Fibroblast of peridontal ligament (primary cell): ENCODE measurements at regions not wholly inside any gene's neighbourhood (a gene's known extent, or its start where the extent isn't known, plus 50 kb on each side); places are given as distances from the start of the nearest gene placed in this dataset.
"Not testable (repeated sequence)": the region's sequence is repeated elsewhere in the genome, so short reads cannot be mapped to it uniquely, and the experiment has no call there.

Experiments
- DNase-seq: peaks from one replicate; pipeline ENCODE4 v3.0.0-alpha.2; 2010; ENCODE audit errors: extremely low read depth

DNA sequence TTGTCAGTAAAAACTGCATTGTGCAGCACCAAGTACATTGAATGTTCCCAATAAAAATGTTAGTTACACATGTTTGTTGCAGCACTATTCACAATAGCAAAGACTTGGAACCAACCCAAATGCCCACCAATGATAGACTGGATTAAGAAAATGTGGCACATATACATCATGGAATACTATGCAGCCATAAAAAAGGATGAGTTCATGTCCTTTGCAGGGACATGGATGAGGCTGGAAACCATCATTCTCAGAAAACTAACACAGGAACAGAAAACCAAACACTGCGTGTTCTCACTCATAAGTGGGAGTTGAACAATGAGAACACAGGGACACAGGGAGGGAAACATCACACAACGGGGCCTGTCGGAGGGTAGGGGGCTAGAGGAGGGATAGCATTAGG is 401.3 kb upstream of the NR5A2 start:
- not testable (repeated sequence) for DNase-seq

DNA sequence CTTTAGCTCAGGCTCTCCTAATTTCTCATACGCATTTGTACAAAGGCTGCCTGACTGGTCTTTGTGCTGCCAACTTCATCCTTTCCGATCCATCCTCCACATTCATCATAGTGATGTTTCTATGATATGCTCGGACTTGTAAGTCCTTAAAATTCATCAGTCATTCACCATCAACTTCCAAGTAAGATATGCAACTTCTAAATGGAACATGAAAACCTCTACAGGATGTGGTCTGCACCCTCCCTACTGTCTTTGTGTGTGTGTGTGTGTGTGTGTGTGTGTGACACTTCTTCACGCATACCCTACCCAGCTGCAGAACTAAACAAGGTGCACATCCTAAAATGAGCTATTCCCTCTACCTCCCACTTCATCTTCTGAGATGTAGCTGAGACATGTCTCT is 397.9 kb upstream of the NR5A2 start:
- no peak for DNase-seq

DNA sequence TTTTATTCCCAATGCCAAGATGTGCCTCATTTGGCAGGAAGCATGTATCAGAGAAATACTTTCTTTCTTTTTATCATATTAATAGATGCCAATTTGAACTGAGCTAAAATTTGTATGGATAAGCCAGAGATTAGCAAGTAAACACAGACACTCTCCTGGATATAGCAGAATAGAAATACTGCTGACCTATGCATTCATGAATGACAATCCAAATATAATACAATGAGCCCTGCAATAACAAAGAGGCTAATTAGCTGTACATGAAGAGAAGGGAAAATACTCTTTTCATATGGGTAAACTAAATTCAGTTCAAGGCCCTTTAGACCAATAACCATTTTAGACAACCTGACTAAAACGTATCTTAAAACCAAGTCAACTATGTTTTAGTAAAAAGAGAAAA is 388.1 kb upstream of the NR5A2 start:
- DNase-seq, result no peak

DNA sequence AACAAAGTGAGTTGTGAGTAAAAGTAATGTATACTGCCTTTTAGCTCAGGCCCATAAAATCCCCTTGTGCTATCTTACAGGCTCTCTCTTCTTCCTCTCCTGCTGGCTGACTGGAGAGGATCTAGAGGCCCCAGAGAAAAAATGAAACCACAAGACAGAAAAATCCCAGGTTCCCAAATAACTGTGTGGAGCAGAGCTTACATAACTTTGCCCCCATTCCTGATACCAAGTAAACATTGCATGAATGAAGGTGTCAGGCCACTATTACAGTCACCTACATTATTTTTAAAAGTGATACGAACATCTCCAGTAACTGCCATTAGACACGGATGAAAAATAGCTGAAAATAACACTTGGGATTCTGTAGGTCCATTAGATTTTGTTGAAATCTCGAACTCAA is 386.0 kb upstream of the NR5A2 start:
- DNase-seq, result no peak

DNA sequence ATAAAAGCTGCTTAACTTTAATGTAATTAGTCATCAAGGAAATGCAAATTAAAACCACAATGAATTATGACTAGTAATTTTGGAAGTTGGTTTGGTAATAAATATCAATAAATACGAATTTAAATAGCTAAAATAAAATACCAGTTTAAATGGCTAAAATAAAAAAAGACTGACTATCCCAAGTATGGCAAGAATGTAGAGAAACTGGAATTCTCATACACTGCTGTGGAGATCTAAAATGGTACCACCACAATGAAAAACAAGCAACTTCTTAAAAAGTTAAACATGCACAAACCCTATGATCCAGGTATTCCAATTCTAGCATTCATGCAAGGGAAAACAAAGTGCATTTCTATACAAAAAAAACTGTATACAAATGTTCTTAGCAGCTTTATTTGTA is 382.6 kb upstream of the NR5A2 start:
- DNase-seq, result no peak

DNA sequence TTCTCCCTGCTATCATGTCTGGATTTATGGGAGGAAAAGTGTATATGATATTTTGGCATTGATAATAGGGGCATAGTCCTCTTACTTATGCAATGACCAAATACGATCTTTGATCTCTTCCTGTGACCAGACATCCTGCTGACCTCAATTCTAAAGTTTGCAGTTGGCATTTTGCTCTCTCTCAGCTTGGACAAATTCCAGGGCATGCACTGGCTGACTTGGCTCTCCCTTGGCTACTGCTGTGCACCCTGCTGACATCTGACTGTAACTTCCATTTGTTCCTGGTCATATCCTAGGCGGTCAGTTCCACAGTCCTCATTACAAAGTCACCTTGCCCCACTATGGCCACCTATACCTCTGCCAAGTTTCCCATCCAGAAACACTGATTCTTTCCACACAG is 380.7 kb upstream of the NR5A2 start:
- no peak for DNase-seq

DNA sequence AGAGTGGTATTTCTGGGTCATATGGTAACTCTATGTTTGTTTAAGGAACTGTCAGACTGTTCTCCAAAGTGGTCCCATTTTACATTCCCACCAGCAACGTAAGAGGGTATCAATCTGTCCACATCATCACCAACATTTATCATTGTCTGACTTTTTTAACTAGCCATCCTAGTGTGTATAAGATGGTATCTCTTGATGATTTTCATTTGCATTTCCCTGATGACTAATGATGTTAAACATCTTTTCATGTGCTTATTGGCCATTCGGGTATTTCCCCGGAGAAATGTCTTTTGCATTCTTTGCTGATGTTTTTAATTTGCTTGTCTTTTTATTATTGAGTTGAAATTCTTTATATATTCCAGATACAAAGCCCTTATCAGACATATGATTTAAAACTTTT is 370.1 kb upstream of the NR5A2 start:
- DNase-seq, result no peak

DNA sequence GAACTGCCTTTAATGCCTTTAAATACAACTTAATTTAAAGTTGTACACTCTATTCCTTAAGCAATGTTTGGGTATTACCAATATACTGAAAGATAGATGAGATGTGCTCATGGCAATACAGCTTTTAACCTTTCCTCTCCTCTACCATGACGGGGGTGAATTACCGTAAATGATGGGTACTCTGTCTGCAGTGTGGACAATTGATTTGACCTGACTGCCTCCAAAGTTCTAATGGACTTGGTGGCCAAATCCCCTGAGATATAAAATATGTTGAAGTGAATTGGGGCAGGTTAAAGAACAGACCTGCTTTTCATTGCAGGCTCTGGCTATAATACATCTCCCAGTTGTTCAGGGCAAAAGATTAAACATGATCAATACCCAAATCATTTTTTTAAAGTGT is 367.4 kb upstream of the NR5A2 start:
- no peak for DNase-seq

DNA sequence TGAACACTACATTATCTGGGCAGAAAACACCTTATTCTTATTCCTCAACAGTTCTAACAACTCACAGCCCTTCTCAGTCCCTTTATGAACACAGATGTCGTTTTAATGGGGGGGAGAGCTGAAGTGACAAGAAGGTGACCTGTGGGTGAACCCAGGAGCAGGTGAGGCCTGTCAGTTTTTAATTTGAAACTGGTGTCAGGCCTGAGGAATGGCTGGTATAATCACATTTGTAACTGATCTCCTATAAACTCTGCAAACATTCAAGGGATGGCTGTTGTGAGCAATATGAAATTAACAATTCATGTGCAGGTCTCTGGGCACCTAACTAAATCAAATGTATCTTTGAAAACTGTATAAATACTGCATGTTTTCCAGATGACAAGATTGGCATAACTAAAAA is 362.1 kb upstream of the NR5A2 start:
- no peak for DNase-seq

DNA sequence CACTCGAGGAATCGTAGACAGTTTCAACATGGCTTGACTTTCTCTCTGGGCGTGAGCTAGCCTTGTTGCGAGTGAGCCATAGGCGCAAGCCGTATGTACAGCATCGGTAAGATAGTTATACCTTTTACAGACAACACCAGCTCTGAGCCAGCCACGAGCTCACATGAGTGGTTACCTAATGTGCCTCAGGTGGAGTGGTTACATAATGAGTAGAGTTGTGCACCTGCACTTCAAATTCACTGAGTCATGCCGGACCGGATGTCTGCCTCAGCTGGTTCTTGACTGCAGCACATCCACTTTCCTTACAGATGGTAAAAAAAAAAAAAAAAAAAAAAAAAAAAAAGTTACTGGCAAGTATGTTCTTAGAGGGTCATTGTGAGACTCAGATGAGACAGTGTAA is 360.4 kb upstream of the NR5A2 start:
- no peak for DNase-seq

DNA sequence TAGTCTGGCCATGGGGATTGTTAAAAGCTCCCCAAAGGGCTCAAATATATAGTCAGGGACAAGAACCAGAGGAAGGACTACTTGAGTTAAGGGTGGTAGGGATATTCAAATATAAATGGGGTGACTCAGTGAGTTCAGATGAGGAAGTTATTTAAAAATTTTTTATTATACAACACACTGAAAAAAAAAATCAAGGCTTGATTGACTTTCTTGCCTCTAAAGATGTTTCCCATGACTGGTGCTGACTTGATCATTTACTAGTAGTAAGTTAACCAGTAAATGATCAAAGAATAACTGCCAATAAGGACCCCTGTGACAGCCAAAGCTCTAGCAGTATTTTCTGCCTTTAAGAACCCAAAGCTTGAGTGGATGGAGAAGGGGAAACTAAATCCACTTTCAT is 357.6 kb upstream of the NR5A2 start:
- DNase-seq, result no peak

DNA sequence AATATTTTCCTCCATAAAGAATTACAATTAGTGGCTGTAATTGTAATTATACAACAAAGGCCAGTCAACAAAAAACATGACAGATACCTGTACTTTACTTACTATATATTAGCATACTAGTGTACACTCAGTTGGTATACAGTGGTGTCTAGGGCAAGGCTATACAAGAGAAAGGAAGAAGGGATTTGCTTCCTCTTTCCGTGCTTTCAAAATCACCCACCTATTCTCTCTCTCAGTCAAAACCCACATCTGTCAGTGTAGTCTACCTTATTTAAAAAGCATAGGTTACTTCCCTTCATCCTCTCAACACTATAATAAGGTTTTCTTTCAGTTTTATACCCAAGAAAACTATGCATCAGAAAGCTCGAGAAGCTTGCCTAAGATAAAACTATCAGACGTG is 355.8 kb upstream of the NR5A2 start:
- DNase-seq, result no peak

DNA sequence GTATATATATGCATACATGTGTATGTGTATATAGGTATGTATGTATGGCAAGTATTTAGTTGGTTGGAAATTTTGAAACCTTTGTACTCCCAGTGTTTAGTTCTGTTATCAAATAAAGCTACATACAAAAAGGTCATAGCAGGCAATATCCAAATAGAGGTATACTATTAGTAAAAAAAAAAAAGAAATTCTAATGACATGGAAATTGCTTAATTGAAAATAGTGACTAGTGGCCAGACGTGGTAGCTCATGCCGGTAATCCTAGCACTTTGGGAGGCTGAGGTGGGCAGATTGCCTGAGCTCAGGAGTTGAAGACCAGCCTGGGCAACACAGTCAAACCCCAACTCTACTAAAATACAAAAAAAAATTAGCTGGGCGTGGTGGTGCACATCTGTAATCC is 351.6 kb upstream of the NR5A2 start:
- no peak for DNase-seq

DNA sequence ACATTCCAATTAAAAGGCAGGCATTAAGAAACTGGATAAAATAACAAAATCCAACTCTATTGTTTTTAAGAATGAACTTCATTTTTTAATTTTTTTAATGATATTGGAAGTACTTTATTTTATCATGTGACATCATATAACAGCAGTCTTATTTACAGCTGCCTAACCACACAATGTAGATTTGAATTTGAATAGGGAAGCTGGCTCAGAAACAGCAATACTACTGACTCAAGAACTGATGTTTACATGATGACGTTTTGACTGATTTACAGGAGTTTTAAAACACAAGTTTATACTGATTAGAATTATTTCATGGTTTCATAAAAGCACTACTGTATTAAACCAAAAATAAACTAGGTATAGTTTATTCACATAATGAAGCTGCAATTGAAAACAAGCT is 348.7 kb upstream of the NR5A2 start:
- peak; percentile 29 for DNase-seq

DNA sequence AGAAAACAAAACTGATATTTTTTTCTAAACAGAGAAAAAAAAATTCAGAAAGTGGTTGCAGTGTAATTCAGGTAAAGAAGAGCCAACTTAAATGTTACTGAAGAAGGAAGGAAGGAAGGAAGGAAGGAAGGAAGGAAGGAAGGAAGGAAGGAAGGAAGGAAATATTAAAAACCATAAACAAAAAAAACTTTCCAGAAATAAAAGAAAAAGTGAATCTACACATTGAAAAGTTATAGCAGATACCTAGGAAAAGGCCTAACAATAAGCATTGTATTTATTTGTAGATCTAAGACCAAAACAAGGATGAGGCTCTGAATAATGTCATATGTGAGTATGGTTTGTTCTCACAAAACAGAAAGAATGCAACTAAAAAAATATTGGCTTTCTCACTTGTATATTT is 345.4 kb upstream of the NR5A2 start:
- no peak for DNase-seq

DNA sequence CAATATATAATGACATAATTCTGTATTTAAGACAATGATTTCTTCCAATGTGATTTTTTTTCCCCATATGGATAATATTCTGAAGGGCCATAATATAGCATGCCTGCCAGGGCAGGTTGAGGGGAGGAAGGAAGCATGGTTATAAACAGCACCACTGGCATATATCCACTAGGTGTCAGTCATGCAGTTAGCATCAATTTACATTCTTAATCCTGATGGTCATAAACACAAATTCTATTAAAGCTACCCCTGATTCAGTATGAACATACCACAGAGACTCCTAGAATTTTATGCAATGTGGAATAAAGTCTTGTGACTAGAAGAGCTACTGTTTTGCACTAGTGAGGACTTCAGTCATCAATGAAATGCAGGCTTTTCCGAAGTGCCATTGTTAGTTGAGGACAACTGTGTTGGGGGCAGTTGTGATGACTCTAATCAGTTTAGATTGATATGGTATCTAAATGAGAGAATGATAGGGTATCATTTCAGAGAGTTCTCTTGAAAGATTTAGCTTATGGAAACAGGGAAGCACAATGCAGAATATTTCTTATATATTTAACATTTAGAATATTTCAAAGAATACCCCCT is 342.7 kb upstream of the NR5A2 start:
- peak; percentile 87 for DNase-seq

DNA sequence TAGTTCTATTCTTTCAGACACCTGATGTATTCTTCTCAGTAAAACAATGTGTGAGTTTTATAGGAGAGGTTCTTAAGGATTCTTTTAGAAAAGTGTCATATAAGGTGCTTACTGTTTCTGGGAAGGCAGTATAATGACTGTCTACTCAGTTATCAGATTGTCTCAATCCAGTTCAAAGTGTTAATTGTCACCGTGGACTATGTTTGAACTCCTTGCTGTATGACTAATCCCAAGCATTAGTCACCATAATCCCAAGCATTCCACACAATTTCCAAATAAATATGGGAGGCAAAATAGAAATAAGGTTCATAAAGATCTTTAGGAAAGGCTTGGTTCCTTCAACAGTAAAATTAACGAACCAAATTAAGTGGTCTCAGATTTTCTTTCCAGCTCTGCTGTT is 342.1 kb upstream of the NR5A2 start:
- DNase-seq, result peak; percentile 75

DNA sequence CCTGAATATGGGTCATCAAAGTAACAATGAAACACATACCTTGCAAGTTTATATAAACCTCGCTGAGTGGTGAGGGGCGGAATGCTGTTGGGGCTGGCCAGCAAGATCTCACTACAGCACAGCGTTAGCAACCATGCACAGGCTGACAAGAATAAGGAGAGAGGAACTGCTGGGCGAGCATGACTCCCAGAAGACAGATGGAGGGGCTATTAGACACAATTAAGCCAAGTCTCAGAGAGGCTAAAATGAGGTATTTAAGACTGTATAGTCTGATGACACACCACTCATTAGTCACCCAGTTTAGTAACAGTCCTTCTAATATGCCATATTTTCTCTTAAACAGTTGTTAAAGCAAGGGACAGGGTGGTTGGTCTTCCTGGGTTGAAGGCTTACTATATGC is 340.2 kb upstream of the NR5A2 start:
- DNase-seq, result no peak

DNA sequence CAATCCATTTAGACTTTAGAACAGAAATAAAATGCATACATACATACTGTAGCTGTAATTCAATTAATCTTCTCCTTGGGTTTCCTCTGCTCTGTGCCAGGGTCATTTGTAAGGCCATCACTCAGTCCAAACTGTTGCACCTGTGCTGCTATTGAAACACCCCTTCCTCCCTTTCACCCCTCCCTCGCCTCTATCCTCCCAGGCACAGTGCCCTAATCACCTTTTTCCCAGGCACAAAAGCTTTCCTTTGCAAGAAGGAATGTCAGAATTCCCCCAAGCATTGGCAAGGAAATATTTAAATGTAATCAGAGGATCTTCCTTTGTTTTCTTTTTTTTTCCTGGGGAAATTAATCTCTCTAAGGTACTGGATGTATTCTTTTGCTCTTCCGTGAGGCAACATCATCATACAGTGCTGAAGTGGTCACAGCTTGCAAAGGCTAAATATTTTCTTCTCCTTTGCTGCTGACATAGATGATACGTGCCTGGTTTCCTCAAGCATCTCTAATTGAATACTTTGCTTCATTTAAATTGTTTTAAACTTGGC is 339.3 kb upstream of the NR5A2 start:
- no peak for DNase-seq

DNA sequence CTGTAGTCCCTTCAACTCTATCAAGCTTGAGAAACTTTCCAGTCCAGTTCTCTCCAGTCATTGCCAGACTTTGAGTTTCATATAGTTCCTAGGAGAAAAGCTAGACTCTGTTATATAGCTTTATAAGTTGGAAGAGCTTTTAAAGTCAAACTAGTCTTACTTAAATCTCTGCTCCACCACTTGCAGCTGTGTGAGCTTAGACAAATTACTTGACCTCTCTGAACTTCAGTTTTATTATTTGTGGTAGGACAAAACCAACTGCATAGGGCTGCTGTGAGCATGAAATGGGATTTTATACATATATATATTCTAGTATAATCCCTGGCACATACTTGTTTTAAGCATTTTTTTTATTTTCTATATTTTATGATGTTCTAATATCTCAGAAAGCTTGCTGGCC is 338.7 kb upstream of the NR5A2 start:
- no peak for DNase-seq

DNA sequence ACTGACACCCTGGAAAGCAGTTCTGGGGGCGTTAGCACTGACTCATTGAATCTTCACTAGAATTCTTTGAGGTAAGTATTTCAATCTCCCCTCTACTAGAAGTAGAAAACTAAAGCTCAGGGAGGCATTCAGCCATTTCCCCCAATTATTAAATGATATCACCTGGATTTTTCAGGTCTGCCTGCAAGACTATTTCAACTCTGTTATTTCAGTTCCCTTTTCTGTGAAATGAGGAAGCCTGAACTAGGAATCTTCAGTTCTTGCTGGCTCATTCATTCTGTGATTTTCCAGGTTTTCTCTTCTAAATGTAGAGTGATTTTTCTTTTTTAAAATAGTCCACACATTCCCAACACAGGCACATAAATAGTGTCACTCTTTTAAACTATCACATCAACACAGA is 337.0 kb upstream of the NR5A2 start:
- no peak for DNase-seq

DNA sequence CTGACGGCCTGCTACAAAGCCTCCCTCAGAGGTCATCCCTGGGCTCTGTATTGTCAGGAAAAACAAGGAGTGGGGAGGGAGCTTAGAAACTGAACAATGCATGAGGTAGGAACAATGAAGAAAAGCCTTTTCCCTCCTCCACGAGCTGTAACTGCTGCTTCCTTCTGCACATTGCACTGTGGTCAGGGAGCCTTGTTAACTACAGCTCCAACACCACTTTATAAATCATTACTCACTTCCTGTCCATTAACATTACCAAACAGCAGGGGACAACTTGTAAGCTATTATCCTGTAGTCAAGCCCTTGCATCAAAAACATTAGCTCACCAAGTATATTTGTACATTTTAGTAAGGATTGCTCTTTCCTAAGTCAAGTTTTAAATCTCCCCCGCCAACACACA is 336.0 kb upstream of the NR5A2 start:
- DNase-seq, result peak; percentile 39

DNA sequence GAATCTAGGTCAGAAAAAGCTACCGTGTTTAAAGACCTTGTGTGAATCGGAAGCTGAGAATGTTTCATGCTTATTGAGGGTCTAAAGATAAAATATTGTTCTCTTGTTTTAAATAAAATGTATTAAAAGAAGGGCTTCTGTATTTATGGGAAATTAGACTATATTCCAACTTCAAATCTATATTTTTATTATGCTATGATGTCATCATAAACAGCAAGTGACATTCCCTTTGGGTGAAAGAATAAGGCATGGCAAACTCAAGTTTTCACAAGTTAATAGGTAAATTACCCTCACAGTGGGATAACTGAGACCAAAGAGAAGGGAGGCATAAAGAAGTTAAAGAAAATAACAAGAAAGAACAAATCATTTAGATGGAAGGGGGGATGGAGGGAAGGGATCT is 333.8 kb upstream of the NR5A2 start:
- no peak for DNase-seq

DNA sequence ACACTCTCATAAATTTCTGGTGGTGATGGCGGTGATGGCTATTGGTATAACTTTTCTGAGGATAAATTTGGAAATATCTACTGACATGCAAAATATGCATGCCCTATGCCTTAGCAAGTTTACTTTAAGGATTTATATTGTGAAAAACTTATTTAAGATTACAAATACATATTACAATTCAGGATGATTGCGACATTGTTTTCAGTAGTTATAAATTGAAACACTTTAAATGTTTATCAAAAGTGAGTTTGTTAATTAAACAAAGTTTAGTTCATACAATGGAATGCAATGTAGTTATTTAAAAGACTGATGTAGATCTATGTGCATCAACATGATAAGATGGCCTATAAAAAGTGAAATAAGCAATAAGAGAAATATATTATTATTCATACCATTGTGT is 331.3 kb upstream of the NR5A2 start:
- DNase-seq, result no peak

DNA sequence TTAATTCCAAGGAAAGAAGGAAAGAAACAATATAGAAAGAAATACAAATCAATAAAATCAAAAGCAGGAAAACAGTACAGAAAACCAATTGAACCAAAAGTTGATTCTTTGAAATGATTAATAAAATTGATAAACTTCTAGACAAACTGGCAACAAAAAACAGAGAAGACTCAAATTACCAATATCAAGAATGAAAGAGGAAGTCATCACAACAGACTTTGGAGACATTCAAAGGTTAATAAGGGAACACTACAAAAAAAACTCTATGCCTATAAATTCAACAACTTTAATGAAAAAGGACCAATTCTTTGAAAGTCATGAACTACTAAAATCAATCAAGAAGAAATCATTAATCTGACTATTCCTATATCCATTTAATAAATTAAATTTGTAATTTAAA is 329.3 kb upstream of the NR5A2 start:
- no peak for DNase-seq
